K562 (cell line): ENCODE measurements at regions not wholly inside any gene's neighbourhood (a gene's known extent, or its start where the extent isn't known, plus 50 kb on each side); places are given as distances from the start of the nearest gene placed in this dataset.

ENCODE experiments used
- ATAC-seq: fragments of 200-7000 bp; cut with Tn5 transposase; 3 replicates; pipeline ENCODE4 v1.9.1; 2020; ENCODE audit warnings: moderate library complexity
- BruUV-seq: library from RNA; stranded (reverse); fragments of 400-500 nt; replicated peaks from 2 replicates; lab custom pipeline; 2021; lab: Mats Ljungman, UMichigan
- CTCF ChIA-PET: fragments of 300-600 bp; formaldehyde crosslinking; extraction: SDS; loops from one replicate; lab custom pipeline; 2021; ENCODE audit warnings: low intra/inter-chr PET ratio; lab: Yijun Ruan, JAX
- POLR2A ChIA-PET: fragments of 300-600, 350-650 bp; sonication (Branson Sonifier 250); formaldehyde crosslinking; extraction: SDS; loops from one replicate; lab custom pipeline; 2021; ENCODE audit warnings: antibody characterized with exemption, inconsistent platforms; lab: Yijun Ruan, JAX
- DNase-seq, 4 experiments: peaks; one replicate each; pipeline versions ENCODE4 v3.0.0 to v3.0.0-alpha.2; 2011 to 2018; ENCODE audit warnings: low spot score in 3 of 4, mixed read lengths in 3 of 4; ENCODE audit errors: extremely low read depth in 1 of 4
- FAIRE-seq: peaks from 2 replicates; lab custom pipeline; 2011; peaks lifted over from hg19 to GRCh38; lab: Jason Lieb, UNC
- H2AFZ ChIP-seq: 2 replicates; pipeline ENCODE4 v1.6.0; 2011; ENCODE audit warnings: low read depth, low read length, control low read depth, inconsistent platforms
- H3K27ac ChIP-seq: fragments of 200-600 bp; 3 replicates; pipeline ENCODE4 v1.8.0; 2011; ENCODE audit warnings: low read depth, mild to moderate bottlenecking, control low read depth, inconsistent platforms, low read length, moderate library complexity, mixed read lengths; ENCODE audit errors: extremely low read depth
- H3K27me3 ChIP-seq, 2 experiments: fragments of 300-600 bp in 1 of 2; 2 replicates in 1 of 2; 3 replicates in 1 of 2; pipeline versions ENCODE4 v1.6.0 to v1.8.0; 2011; ENCODE audit warnings: inconsistent platforms in 2 of 2, low read length in 2 of 2, mild to moderate bottlenecking in 1 of 2, mixed read lengths in 1 of 2, moderate library complexity in 1 of 2; ENCODE audit not compliant: control insufficient read depth in 2 of 2, insufficient read depth in 2 of 2
- H3K36me3 ChIP-seq: fragments of 300-600 bp; 3 replicates; pipeline ENCODE4 v1.8.0; 2011; ENCODE audit warnings: mild to moderate bottlenecking, low read length, inconsistent platforms; ENCODE audit not compliant: control insufficient read depth, insufficient read depth
- H3K4me1 ChIP-seq, 2 experiments: fragments of 200-600 bp in 1 of 2; replicated peaks in 1 of 2; 2 replicates in 1 of 2; 3 replicates in 1 of 2; pipeline versions ENCODE4 v1.5.1 to v1.8.0; 2011; ENCODE audit warnings: inconsistent platforms in 2 of 2, low read length in 2 of 2, mild to moderate bottlenecking in 1 of 2, mixed read lengths in 1 of 2, moderate library complexity in 1 of 2; ENCODE audit not compliant: control insufficient read depth in 2 of 2, insufficient read depth in 2 of 2
- H3K4me2 ChIP-seq: 2 replicates; pipeline ENCODE4 v1.6.1; 2011; ENCODE audit warnings: low read length, control low read depth, inconsistent platforms, mixed read lengths; ENCODE audit not compliant: insufficient read depth
- H3K4me3 ChIP-seq: fragments of 200-600 bp; sonication (generic), shearing (Covaris generic); 2 replicates; pipeline ENCODE4 v1.5.1; 2016; ENCODE audit warnings: control low read depth, inconsistent platforms
- H3K79me2 ChIP-seq: fragments of 200-600 bp; 3 replicates; pipeline ENCODE4 v1.8.0; 2011; ENCODE audit warnings: low read length, inconsistent platforms; ENCODE audit not compliant: control insufficient read depth, insufficient read depth
- H3K9ac ChIP-seq, 2 experiments: 2 replicates each; pipeline versions ENCODE4 v1.6.0 to v1.6.1; 2011; ENCODE audit warnings: low read depth in 2 of 2, low read length in 2 of 2, control low read depth in 1 of 2, inconsistent platforms in 1 of 2, mild to moderate bottlenecking in 1 of 2, mixed read lengths in 1 of 2; ENCODE audit not compliant: insufficient read depth in 1 of 2
- H3K9me1 ChIP-seq: one replicate; pipeline ENCODE4 v1.6.0; 2011; ENCODE audit warnings: inconsistent platforms, mild to moderate bottlenecking, low read length, moderate library complexity; ENCODE audit not compliant: control insufficient read depth, insufficient read depth
- H3K9me3 ChIP-seq: replicated peaks from 2 replicates; pipeline ENCODE4 v1.5.1; 2011; ENCODE audit warnings: low read depth, low read length, inconsistent platforms; ENCODE audit not compliant: control insufficient read depth, insufficient read depth
- H4K20me1 ChIP-seq: replicated peaks from 2 replicates; pipeline ENCODE4 v1.6.1; 2011; ENCODE audit warnings: low read length, inconsistent platforms, mixed read lengths; ENCODE audit not compliant: control insufficient read depth, insufficient read depth
- CEBPB ChIP-seq: fragments of 450-650 bp; IDR thresholded peaks from 2 replicates; pipeline ENCODE4 v1.6.1; 2016; ENCODE audit warnings: missing genetic modification characterization, missing compliant biosample characterization
- FOS ChIP-seq: IDR thresholded peaks from 3 replicates; pipeline ENCODE4 v1.6.1; 2011; ENCODE audit not compliant: insufficient read length; ENCODE audit errors: extremely low read depth
- HEY1 ChIP-seq: fragments of 250-450 bp; sonication (Bioruptor Pico); IDR thresholded peaks from 2 replicates; pipeline ENCODE4 v1.5.0; 2020; ENCODE audit warnings: mild to moderate bottlenecking, moderate library complexity, borderline replicate concordance
- TAF15 ChIP-seq: fragments of 200-400 bp; formaldehyde crosslinking; IDR thresholded peaks from 2 replicates; pipeline ENCODE4 v1.6.1; 2017; ENCODE audit warnings: mild to moderate bottlenecking, low read depth, low read length, moderate library complexity
- TGIF2 ChIP-seq: sonication (generic); formaldehyde crosslinking; IDR thresholded peaks from 2 replicates; pipeline ENCODE4 v1.8.1; 2022; ENCODE audit warnings: mild to moderate bottlenecking, missing genetic modification reagents, moderate library complexity
- ZC3H4 ChIP-seq: sonication (generic); formaldehyde crosslinking; IDR thresholded peaks from 2 replicates; pipeline ENCODE4 v1.9.0; 2021; ENCODE audit warnings: missing genetic modification reagents, borderline replicate concordance
- ZNF23 ChIP-seq: fragments of 250-450 bp; sonication (Bioruptor Pico); IDR thresholded peaks from 2 replicates; pipeline ENCODE4 v1.4.0; 2020; ENCODE audit warnings: mild to moderate bottlenecking
- ZNF253 ChIP-seq: fragments of 250-450 bp; sonication (Bioruptor Pico); conservative IDR thresholded peaks from 2 replicates; pipeline ENCODE4 v1.6.1; 2021; ENCODE audit warnings: mild to moderate bottlenecking
- ZNF263 ChIP-seq: sonication (generic); formaldehyde crosslinking; IDR thresholded peaks from 2 replicates; pipeline ENCODE4 v1.8.0; 2022; ENCODE audit warnings: mild to moderate bottlenecking, missing genetic modification reagents, borderline replicate concordance
- ZNF347 ChIP-seq: fragments of 450-650 bp; formaldehyde crosslinking; IDR thresholded peaks from 2 replicates; pipeline ENCODE4 v1.4.0; 2020; ENCODE audit warnings: low read depth, mild to moderate bottlenecking, moderate library complexity
- WGBS: fragments of 100-300 bp; shearing (Covaris generic); methylation state at CpG from one replicate; pipeline ENCODE4 v1.1.6; 2016; ENCODE audit warnings: low coverage, mixed read lengths; ENCODE audit not compliant: insufficient coverage; ENCODE audit errors: missing lambda C conversion rate; 5-methylcytosine and 5-hydroxymethylcytosine counted together
- in situ Hi-C: fragments of 300-500 bp; cut with MboI; formaldehyde crosslinking; loops from 4 replicates; pipeline ENCODE4 v1.15.0; 2018; ENCODE audit warnings: inconsistent platforms, mixed read lengths
- intact Hi-C: fragments of 100-400 bp; cut with micrococcal nuclease; formaldehyde crosslinking; loops from 2 replicates; pipeline ENCODE4 v1.14.2; 2022
- TF ChIP-seq, protein P1 (sequence below), 2 experiments: IDR thresholded peaks; 2 replicates each; pipeline ENCODE4 v1.6.1; 2012; ENCODE audit warnings: improper control_type of control experiment in 2 of 2, low read depth in 2 of 2, low read length in 2 of 2, borderline replicate concordance in 1 of 2
- TF ChIP-seq, protein P2 (sequence below): IDR thresholded peaks from 2 replicates; pipeline ENCODE4 v1.6.1; 2014; ENCODE audit warnings: antibody characterized with exemption
- TF ChIP-seq, protein P3 (sequence below): sonication (generic); formaldehyde crosslinking; IDR thresholded peaks from 2 replicates; pipeline ENCODE4 v1.8.0; 2022; ENCODE audit warnings: missing genetic modification reagents, mild to moderate bottlenecking, borderline replicate concordance
- TF ChIP-seq, protein P4 (sequence below), 2 experiments: fragments of 450-650 bp in 1 of 2; sonication (generic) in 1 of 2; formaldehyde crosslinking; conservative IDR thresholded peaks; 2 replicates each; pipeline versions ENCODE4 v1.4.0 to v1.8.1; 2020 to 2022; ENCODE audit warnings: mild to moderate bottlenecking in 1 of 2, missing genetic modification reagents in 1 of 2
- TF ChIP-seq, protein P5 (sequence below): fragments of 250-450 bp; sonication (Bioruptor Pico); IDR thresholded peaks from 2 replicates; pipeline ENCODE4 v1.5.0; 2021

DNA sequence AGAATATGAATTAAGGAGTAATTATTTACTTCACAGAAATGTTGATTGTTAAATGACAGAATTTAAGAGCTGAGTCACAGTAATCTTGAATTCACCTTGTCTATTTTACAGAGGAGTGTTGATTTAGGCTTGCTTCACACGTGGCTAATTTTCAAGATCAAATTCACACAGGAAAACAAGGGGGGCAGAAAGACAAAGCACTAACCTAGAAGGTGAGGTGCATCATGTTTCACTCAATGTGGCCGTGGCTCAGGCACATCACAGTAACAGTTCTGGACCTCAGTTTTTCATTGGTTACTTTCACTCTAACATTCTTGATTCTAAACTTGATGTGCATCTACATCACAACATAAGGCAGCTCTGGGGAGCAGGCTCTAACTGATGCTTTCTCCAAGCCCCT lies 69.6 kb upstream of the GNAQ start:
- FAIRE-seq, result no peak
- POLR2A ChIA-PET, result no interaction called here
- TF ChIP-seq ZC3H4, result no peak
- TF ChIP-seq CEBPB (tag), result no peak
- TF ChIP-seq FOS, result no peak
- TF ChIP-seq, protein P1, sequence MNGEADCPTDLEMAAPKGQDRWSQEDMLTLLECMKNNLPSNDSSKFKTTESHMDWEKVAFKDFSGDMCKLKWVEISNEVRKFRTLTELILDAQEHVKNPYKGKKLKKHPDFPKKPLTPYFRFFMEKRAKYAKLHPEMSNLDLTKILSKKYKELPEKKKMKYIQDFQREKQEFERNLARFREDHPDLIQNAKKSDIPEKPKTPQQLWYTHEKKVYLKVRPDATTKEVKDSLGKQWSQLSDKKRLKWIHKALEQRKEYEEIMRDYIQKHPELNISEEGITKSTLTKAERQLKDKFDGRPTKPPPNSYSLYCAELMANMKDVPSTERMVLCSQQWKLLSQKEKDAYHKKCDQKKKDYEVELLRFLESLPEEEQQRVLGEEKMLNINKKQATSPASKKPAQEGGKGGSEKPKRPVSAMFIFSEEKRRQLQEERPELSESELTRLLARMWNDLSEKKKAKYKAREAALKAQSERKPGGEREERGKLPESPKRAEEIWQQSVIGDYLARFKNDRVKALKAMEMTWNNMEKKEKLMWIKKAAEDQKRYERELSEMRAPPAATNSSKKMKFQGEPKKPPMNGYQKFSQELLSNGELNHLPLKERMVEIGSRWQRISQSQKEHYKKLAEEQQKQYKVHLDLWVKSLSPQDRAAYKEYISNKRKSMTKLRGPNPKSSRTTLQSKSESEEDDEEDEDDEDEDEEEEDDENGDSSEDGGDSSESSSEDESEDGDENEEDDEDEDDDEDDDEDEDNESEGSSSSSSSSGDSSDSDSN (IDR thresholded peaks at IDR 0.05; ENCODE audit: borderline replicate concordance in 1 of 2, low read depth in 2 of 2, low read length in 2 of 2), result no peak
- TF ChIP-seq, protein P2, sequence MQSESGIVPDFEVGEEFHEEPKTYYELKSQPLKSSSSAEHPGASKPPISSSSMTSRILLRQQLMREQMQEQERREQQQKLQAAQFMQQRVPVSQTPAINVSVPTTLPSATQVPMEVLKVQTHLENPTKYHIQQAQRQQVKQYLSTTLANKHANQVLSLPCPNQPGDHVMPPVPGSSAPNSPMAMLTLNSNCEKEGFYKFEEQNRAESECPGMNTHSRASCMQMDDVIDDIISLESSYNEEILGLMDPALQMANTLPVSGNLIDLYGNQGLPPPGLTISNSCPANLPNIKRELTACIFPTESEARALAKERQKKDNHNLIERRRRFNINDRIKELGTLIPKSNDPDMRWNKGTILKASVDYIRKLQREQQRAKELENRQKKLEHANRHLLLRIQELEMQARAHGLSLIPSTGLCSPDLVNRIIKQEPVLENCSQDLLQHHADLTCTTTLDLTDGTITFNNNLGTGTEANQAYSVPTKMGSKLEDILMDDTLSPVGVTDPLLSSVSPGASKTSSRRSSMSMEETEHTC, result no peak
- TF ChIP-seq, protein P3, sequence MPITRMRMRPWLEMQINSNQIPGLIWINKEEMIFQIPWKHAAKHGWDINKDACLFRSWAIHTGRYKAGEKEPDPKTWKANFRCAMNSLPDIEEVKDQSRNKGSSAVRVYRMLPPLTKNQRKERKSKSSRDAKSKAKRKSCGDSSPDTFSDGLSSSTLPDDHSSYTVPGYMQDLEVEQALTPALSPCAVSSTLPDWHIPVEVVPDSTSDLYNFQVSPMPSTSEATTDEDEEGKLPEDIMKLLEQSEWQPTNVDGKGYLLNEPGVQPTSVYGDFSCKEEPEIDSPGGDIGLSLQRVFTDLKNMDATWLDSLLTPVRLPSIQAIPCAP, result no peak
- TF ChIP-seq, protein P4, sequence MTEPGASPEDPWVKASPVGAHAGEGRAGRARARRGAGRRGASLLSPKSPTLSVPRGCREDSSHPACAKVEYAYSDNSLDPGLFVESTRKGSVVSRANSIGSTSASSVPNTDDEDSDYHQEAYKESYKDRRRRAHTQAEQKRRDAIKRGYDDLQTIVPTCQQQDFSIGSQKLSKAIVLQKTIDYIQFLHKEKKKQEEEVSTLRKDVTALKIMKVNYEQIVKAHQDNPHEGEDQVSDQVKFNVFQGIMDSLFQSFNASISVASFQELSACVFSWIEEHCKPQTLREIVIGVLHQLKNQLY (CRISPR knock-in tag; conservative IDR thresholded peaks at IDR 0.05), result no peak
- TF ChIP-seq ZNF23, result no peak
- TF ChIP-seq, protein P5, sequence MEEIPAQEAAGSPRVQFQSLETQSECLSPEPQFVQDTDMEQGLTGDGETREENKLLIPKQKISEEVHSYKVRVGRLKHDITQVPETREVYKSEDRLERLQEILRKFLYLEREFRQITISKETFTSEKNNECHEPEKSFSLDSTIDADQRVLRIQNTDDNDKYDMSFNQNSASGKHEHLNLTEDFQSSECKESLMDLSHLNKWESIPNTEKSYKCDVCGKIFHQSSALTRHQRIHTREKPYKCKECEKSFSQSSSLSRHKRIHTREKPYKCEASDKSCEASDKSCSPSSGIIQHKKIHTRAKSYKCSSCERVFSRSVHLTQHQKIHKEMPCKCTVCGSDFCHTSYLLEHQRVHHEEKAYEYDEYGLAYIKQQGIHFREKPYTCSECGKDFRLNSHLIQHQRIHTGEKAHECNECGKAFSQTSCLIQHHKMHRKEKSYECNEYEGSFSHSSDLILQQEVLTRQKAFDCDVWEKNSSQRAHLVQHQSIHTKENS (CRISPR knock-in tag), result no peak
- no peak for TF ChIP-seq TGIF2 (CRISPR knock-in tag)
- no peak for TF ChIP-seq HEY1 (CRISPR knock-in tag)
- TF ChIP-seq ZNF347, result no peak
- no peak for TF ChIP-seq ZNF263 (CRISPR knock-in tag)
- no peak for TF ChIP-seq ZNF253 (CRISPR knock-in tag)
- no peak for TF ChIP-seq TAF15

More for the DNA sequence above, 69.6 kb upstream of the GNAQ start:
- no peaks in the 10 kb centered on the region for H3K4me1 ChIP-seq
- H3K36me3 ChIP-seq, result no peaks in the 10 kb centered on the region
- H3K27ac ChIP-seq, result no peak overlapping the region
- intact Hi-C loops (no loop called here), in situ Hi-C loops (no loop called here)
- no peak for DNase-seq
- no peaks in the 10 kb centered on the region for H3K9me1 ChIP-seq
- CTCF ChIA-PET, result no interaction called here
- no peak overlapping the region for H2AFZ ChIP-seq
- no peak overlapping the region for H3K4me2 ChIP-seq
- H3K9ac ChIP-seq, result no peak overlapping the region
- BruUV-seq, result no TSS peak
- no peak overlapping the region for H3K4me3 ChIP-seq
- no peaks in the 10 kb centered on the region; a peak in 3 of 5 replicates for H3K27me3 ChIP-seq
- ATAC-seq, result no peak
- WGBS, result 0% methylated on average over 2 of the region's 2 CpGs
- no peaks in the 10 kb centered on the region for H3K79me2 ChIP-seq
- H4K20me1 ChIP-seq, result no peaks in the 10 kb centered on the region
- H3K9me3 ChIP-seq, result no peaks in the 10 kb centered on the region
